PC-3 (cell line): ENCODE measurements at regions not wholly inside any gene's neighbourhood (a gene's known extent, or its start where the extent isn't known, plus 50 kb on each side); places are given as distances from the start of the nearest gene placed in this dataset.

Source experiments
- ATAC-seq: fragments of 200-7000 bp; cut with Tn5 transposase; 2 replicates; pipeline ENCODE4 v1.9.1; 2020; ENCODE audit warnings: mild to moderate bottlenecking, moderate library complexity
- BruUV-seq: library from RNA; stranded (reverse); fragments of 400-500 nt; replicated peaks from 2 replicates; lab custom pipeline; 2021; lab: Mats Ljungman, UMichigan
- CTCF ChIA-PET: fragments of 300-600 bp; sonication (Branson Sonifier 250); formaldehyde crosslinking; loops from one replicate; lab custom pipeline; 2022; ENCODE audit warnings: antibody characterized with exemption; lab: Charles Lee
- POLR2A ChIA-PET: fragments of 300-600 bp; sonication (Branson Sonifier 250); formaldehyde crosslinking; loops from one replicate; lab custom pipeline; 2022; ENCODE audit warnings: antibody characterized with exemption; ENCODE audit not compliant: unreplicated experiment; lab: Charles Lee
- DNase-seq: peaks from one replicate; pipeline ENCODE4 v3.0.0-alpha.2; 2015
- H2AFZ ChIP-seq: fragments of 300-600 bp; sonication (generic); 2 replicates; pipeline ENCODE4 v1.6.0; 2016; ENCODE audit warnings: antibody characterized with exemption, low read length
- H3F3A ChIP-seq: fragments of 300-600 bp; sonication (generic); one replicate; pipeline ENCODE4 v1.6.0; 2017; ENCODE audit warnings: antibody characterized with exemption, low read length, control low read depth, mild to moderate bottlenecking; ENCODE audit not compliant: unreplicated experiment
- H3K27ac ChIP-seq: fragments of 300-600 bp; sonication (generic); 2 replicates; pipeline ENCODE4 v1.5.1; 2016; ENCODE audit warnings: mild to moderate bottlenecking, low read length
- H3K27me3 ChIP-seq: fragments of 300-600 bp; sonication (generic); 2 replicates; pipeline ENCODE4 v1.6.1; 2016; ENCODE audit warnings: low read length, mixed read lengths
- H3K36me3 ChIP-seq: fragments of 300-600 bp; sonication (generic); 2 replicates; pipeline ENCODE4 v1.6.1; 2016; ENCODE audit warnings: low read depth, mixed run types, low read length, mixed read lengths
- H3K4me1 ChIP-seq: fragments of 300-600 bp; sonication (generic); 2 replicates; pipeline ENCODE4 v1.5.1; 2016; ENCODE audit warnings: low read length; ENCODE audit not compliant: insufficient read depth
- H3K4me2 ChIP-seq: fragments of 300-600 bp; sonication (generic); 2 replicates; pipeline ENCODE4 v1.6.0; 2016; ENCODE audit warnings: low read length
- H3K4me3 ChIP-seq: fragments of 300-600 bp; sonication (generic); 2 replicates; pipeline ENCODE4 v1.5.1; 2016; ENCODE audit warnings: mild to moderate bottlenecking, low read length, mixed read lengths
- H3K79me2 ChIP-seq: fragments of 300-600 bp; sonication (generic); 2 replicates; pipeline ENCODE4 v1.6.1; 2017; ENCODE audit warnings: low read length, mixed read lengths
- H3K9ac ChIP-seq: fragments of 300-600 bp; sonication (generic); 2 replicates; pipeline ENCODE4 v1.6.0; 2016; ENCODE audit warnings: mild to moderate bottlenecking, low read length
- H3K9me2 ChIP-seq: fragments of 300-600 bp; sonication (generic); replicated peaks from 2 replicates; pipeline ENCODE4 v1.6.1; 2016; ENCODE audit warnings: mixed run types, low read length, mixed read lengths
- H3K9me3 ChIP-seq: fragments of 300-600 bp; sonication (generic); 2 replicates; pipeline ENCODE4 v1.6.1; 2016; ENCODE audit warnings: low read length, mixed read lengths
- H4K20me1 ChIP-seq: fragments of 300-600 bp; sonication (generic); 2 replicates; pipeline ENCODE4 v1.6.1; 2016; ENCODE audit warnings: low read length, mixed read lengths
- CTCF ChIP-seq: fragments of 300-600 bp; sonication (generic); conservative IDR thresholded peaks from 2 replicates; pipeline ENCODE4 v1.5.1; 2017; ENCODE audit warnings: antibody characterized with exemption, low read depth, mild to moderate bottlenecking, low read length
- EZH2 ChIP-seq: fragments of 300-600 bp; sonication (generic); IDR thresholded peaks from one replicate; pipeline ENCODE4 v1.6.1; 2017; ENCODE audit warnings: antibody characterized with exemption, mild to moderate bottlenecking, low read length; ENCODE audit not compliant: unreplicated experiment
- EZH2phosphoT487 ChIP-seq: fragments of 300-600 bp; sonication (generic); IDR thresholded peaks from 2 replicates; pipeline ENCODE4 v1.6.1; 2018; ENCODE audit warnings: mild to moderate bottlenecking, antibody characterized with exemption, low read length, borderline replicate concordance
- intact Hi-C: fragments of 100-400 bp; cut with micrococcal nuclease; formaldehyde crosslinking; loops from 2 replicates; pipeline ENCODE4 v1.9.0; 2023

DNA sequence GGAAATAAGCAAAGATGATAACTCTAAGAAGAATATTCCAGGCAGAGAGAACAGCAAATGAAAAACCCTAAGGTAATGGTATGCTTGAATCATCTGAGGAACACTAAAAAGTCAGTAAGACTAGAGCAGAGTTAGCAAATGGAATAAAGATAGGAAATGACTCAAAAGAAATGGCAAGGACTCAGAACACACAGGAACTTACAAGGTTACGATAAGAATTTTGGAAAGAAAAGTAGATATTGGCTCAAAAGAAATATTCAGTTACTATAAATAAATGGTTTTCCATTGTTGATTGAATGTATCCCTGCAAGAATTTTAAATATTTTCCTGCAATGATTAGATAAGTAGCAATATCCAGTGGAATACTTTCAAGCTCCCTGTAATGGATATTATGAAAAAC lies 705.8 kb downstream of the C12orf50 start:
- no peak overlapping the region for H3K9ac ChIP-seq
- CTCF ChIA-PET: no interaction called here
- no peak overlapping the region for H3K27ac ChIP-seq
- H3K4me1 ChIP-seq: peaks cover 9% of the 10 kb centered on the region
- BruUV-seq: no TSS peak
- H3F3A ChIP-seq: no peaks in the 10 kb centered on the region
- peak overlapping the region; percentile 7; the same call in 1 of the 2 replicates for H3K4me2 ChIP-seq
- peak; percentile 90 for ATAC-seq
- no peak overlapping the region for H2AFZ ChIP-seq
- no peaks in the 10 kb centered on the region for H4K20me1 ChIP-seq
- no peaks in the 10 kb centered on the region for H3K36me3 ChIP-seq
- TF ChIP-seq EZH2: no peak
- TF ChIP-seq EZH2phosphoT487: no peak
- TF ChIP-seq CTCF: no peak
- H3K27me3 ChIP-seq: no peaks in the 10 kb centered on the region
- intact Hi-C loops: no loop called here
- no peak overlapping the region for H3K4me3 ChIP-seq
- H3K79me2 ChIP-seq: no peaks in the 10 kb centered on the region
- no peaks in the 10 kb centered on the region for H3K9me2 ChIP-seq
- POLR2A ChIA-PET: no interaction called here
- DNase-seq: peak; percentile 48
- H3K9me3 ChIP-seq: no peaks in the 10 kb centered on the region

- DNase-seq (no peak), ATAC-seq (no peak)
- intact Hi-C loops: no loop called here
- Histone ChIP-seq H3K4me2 (no peak overlapping the region), H2AFZ (no peak overlapping the region), H3K27ac (no peak overlapping the region), H3K36me3 (no peaks in the 10 kb centered on the region), H3K9me3 (no peaks in the 10 kb centered on the region), H3K9me2 (no peaks in the 10 kb centered on the region), H3K79me2 (no peaks in the 10 kb centered on the region), H4K20me1 (no peaks in the 10 kb centered on the region), H3F3A (no peaks in the 10 kb centered on the region), H3K27me3 (no peaks in the 10 kb centered on the region), H3K4me3 (no peak overlapping the region), H3K4me1 (peaks cover 28% of the 10 kb centered on the region), H3K9ac (no peak overlapping the region)
- TF ChIP-seq EZH2phosphoT487 (no peak), EZH2 (no peak), CTCF (no peak)
- POLR2A ChIA-PET: no interaction called here
- BruUV-seq: no TSS peak
- CTCF ChIA-PET: no interaction called here
These were observed 708.5 kb downstream of the C12orf50 start for GRCh38 chr12:87320724-87321123.

DNA sequence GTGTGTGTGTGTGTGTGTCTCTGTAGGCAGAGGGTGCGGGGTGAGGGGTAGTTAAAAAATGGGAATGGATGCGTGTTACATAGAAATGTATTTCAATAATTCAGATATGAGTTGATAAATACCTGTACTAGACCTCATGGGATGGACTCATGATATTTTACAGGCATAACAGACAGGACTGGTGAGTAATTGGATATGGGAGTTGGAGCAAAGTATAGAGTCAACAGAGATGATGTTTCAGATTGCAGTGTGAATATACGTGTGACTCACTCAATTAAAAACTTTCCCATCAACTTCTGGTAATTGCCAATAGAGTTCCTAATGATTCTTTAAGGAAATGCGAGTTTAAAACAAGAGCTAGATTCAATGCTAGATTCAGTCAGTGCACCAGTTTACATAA lies 711.9 kb downstream of the C12orf50 start:
- H3K36me3 ChIP-seq: no peaks in the 10 kb centered on the region

More for the DNA sequence above, 711.9 kb downstream of the C12orf50 start:
- peak overlapping the region; percentile 86 for H3K27ac ChIP-seq
- H3K4me3 ChIP-seq: no peak overlapping the region
- intact Hi-C loops: no loop called here
- peak overlapping the region; percentile 43 for H3K9ac ChIP-seq
- no peaks in the 10 kb centered on the region for H4K20me1 ChIP-seq
- peaks cover 22% of the 10 kb centered on the region for H3K4me1 ChIP-seq
- BruUV-seq: no TSS peak
- H3K9me2 ChIP-seq: no peaks in the 10 kb centered on the region
- TF ChIP-seq EZH2phosphoT487 (no peak), EZH2 (no peak), CTCF (no peak)
- H3K4me2 ChIP-seq: peak overlapping the region; percentile 55
- H2AFZ ChIP-seq: no peak overlapping the region
- ATAC-seq (peak; percentile 92), DNase-seq (peak; percentile 66)
- ChIA-PET CTCF (no interaction called here), POLR2A (no interaction called here)
- H3F3A ChIP-seq: no peaks in the 10 kb centered on the region
- no peaks in the 10 kb centered on the region for H3K27me3 ChIP-seq
- H3K9me3 ChIP-seq: no peaks in the 10 kb centered on the region
- no peaks in the 10 kb centered on the region for H3K79me2 ChIP-seq
